ENCODE measurements at regions not wholly inside any gene's neighbourhood (a gene's known extent, or its start where the extent isn't known, plus 50 kb on each side); places are given as distances from the start of the nearest gene placed in this dataset.
"Not testable (repeated sequence)": the region's sequence is repeated elsewhere in the genome, so short reads cannot be mapped to it uniquely, and the experiment has no call there.

DNA sequence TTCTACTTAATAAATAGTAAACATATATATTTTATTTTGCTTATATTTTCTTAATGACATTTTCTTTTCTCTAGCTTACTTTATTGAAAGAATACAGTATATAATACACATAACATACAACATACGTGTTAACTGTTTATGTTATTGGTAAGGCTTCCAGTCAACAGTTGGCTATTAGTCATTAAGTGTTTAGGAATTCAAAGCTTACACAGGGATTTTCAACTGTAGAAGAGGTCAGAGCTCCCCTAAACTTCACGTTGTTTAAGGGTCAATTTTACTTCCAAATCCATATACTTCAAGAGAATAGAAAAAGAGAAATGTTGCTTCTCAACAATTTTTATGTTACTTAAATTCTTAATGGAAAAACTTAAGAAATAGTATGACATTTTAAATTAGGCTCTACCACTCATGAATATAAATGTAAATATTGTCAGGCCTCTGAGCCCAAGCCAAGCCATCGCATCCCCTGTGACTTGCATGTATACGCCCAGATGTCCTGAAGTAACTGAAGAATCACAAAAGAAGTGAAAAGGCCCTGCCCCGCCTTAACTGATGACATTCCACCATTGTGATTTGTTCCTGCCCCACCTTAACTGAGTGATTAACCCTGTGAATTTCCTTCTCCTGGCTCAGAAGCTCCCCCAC, 456.5 kb upstream of the NETO1 start:
- TF ChIP-seq EP300 (IDR thresholded peaks at IDR 0.05; ENCODE audit: low read depth); POLR2A (IDR thresholded peaks at IDR 0.05); POLR2AphosphoS5 (IDR thresholded peaks at IDR 0.05); CTCF (IDR thresholded peaks at IDR 0.05): not testable (repeated sequence)

Data from transverse colon (tissue), 4 donors.